Astrocyte (in vitro differentiated cells and primary cell): ENCODE measurements at regions not wholly inside any gene's neighbourhood (a gene's known extent, or its start where the extent isn't known, plus 50 kb on each side); places are given as distances from the start of the nearest gene placed in this dataset.

ENCODE experiments used
- CTCF ChIP-seq: IDR thresholded peaks from 2 replicates; pipeline ENCODE4 v1.5.1; 2011; ENCODE audit warnings: low read depth, mild to moderate bottlenecking, inconsistent platforms, low read length, moderate library complexity; ENCODE audit not compliant: insufficient read depth
- EZH2 ChIP-seq: IDR thresholded peaks from 2 replicates; pipeline ENCODE4 v1.6.1; 2012; ENCODE audit warnings: mild to moderate bottlenecking, low read length, inconsistent platforms; ENCODE audit not compliant: insufficient read depth

- TF ChIP-seq CTCF (no peak), EZH2 (no peak)
These were observed 146.7 kb upstream of the VCX3A start for GRCh38 chrX:6681521-6682145.
